NCI-H460 (cell line): ENCODE measurements at regions not wholly inside any gene's neighbourhood (a gene's known extent, or its start where the extent isn't known, plus 50 kb on each side); places are given as distances from the start of the nearest gene placed in this dataset.

ENCODE experiments used
- DNase-seq: peaks from one replicate; pipeline ENCODE4 v3.0.0-alpha.2; 2016; ENCODE audit warnings: low read depth; ENCODE audit errors: extremely low read depth

- DNase-seq, result no peak
Measured at GRCh38 chr9:13383216-13383615, 103.7 kb upstream of the MPDZ start.

- no peak for DNase-seq
Measured at GRCh38 chr9:13382595-13382994, 103.1 kb upstream of the MPDZ start.

- no peak for DNase-seq
Measured at GRCh38 chr9:13380903-13381302, 101.4 kb upstream of the MPDZ start.

- no peak for DNase-seq
Measured at GRCh38 chr9:13378154-13378553, 98.7 kb upstream of the MPDZ start.

- DNase-seq, result no peak
Measured at GRCh38 chr9:13377171-13377925, 97.9 kb upstream of the MPDZ start.

GRCh38 chr9:13372510-13372909 lies 93.0 kb upstream of the MPDZ start:
- DNase-seq, result no peak

GRCh38 chr9:13369431-13369830 lies 89.9 kb upstream of the MPDZ start:
- DNase-seq, result no peak

- DNase-seq, result no peak
Measured at GRCh38 chr9:13367784-13368183, 88.3 kb upstream of the MPDZ start.

- DNase-seq, result no peak
Measured at GRCh38 chr9:13364271-13365000, 84.9 kb upstream of the MPDZ start.

GRCh38 chr9:13361076-13361475 lies 81.6 kb upstream of the MPDZ start:
- no peak for DNase-seq

GRCh38 chr9:13360188-13360587 lies 80.7 kb upstream of the MPDZ start:
- DNase-seq, result no peak

GRCh38 chr9:13358128-13358527 lies 78.6 kb upstream of the MPDZ start:
- no peak for DNase-seq

- DNase-seq, result no peak
Measured at GRCh38 chr9:13354733-13355132, 75.2 kb upstream of the MPDZ start.

GRCh38 chr9:13352451-13352979 lies 73.0 kb upstream of the MPDZ start:
- DNase-seq, result no peak

- peak; percentile 30 for DNase-seq
Measured at GRCh38 chr9:13351778-13352386, 72.4 kb upstream of the MPDZ start.

- no peak for DNase-seq
Measured at GRCh38 chr9:13332571-13332970, 53.1 kb upstream of the MPDZ start.

GRCh38 chr9:13331320-13331719 lies 51.8 kb upstream of the MPDZ start:
- DNase-seq, result no peak

GRCh38 chr9:13330396-13331004 lies 51.0 kb upstream of the MPDZ start:
- DNase-seq, result no peak
